ENCODE measurements at regions not wholly inside any gene's neighbourhood (a gene's known extent, or its start where the extent isn't known, plus 50 kb on each side); places are given as distances from the start of the nearest gene placed in this dataset.

DNA sequence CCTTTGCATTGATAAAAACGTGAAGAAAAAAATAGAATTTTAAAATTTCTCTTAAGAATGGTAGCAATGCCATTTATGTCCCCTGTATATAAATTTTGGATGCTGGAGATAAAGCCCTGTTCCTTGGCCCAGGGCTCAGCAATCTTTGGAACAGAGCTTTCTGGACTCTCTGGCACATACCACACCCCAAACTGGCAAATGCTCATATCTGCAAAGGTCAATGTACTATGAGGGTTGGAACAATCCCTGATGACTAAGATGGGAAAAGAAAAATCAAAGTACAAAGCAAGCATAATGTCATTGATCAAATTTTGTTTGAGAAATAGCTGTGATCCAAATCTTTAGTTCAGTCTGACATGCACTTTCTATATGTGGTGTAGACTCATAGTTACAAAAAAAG, 158.1 kb upstream of the HCRTR2 start:
- TF ChIP-seq, protein P1, sequence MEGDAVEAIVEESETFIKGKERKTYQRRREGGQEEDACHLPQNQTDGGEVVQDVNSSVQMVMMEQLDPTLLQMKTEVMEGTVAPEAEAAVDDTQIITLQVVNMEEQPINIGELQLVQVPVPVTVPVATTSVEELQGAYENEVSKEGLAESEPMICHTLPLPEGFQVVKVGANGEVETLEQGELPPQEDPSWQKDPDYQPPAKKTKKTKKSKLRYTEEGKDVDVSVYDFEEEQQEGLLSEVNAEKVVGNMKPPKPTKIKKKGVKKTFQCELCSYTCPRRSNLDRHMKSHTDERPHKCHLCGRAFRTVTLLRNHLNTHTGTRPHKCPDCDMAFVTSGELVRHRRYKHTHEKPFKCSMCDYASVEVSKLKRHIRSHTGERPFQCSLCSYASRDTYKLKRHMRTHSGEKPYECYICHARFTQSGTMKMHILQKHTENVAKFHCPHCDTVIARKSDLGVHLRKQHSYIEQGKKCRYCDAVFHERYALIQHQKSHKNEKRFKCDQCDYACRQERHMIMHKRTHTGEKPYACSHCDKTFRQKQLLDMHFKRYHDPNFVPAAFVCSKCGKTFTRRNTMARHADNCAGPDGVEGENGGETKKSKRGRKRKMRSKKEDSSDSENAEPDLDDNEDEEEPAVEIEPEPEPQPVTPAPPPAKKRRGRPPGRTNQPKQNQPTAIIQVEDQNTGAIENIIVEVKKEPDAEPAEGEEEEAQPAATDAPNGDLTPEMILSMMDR (IDR thresholded peaks at IDR 0.05): no peak
- no peak for TF ChIP-seq POLR2A (IDR thresholded peaks at IDR 0.05)
